VCaP (cell line): ENCODE measurements at regions not wholly inside any gene's neighbourhood (a gene's known extent, or its start where the extent isn't known, plus 50 kb on each side); places are given as distances from the start of the nearest gene placed in this dataset.

ENCODE experiments used
- H3K27ac ChIP-seq: fragments of 450-650 bp; 2 replicates; pipeline ENCODE4 v1.5.1; 2017
- CTCF ChIP-seq: fragments of 450-650 bp; conservative IDR thresholded peaks from 2 replicates; pipeline ENCODE4 v1.5.1; 2017; ENCODE audit warnings: mild to moderate bottlenecking, moderate library complexity

- H3K27ac ChIP-seq, result no peak overlapping the region
- TF ChIP-seq CTCF, result no peak
Observed at GRCh38 chr1:18043871-18044270, 63.7 kb upstream of the IGSF21 start.

- H3K27ac ChIP-seq, result no peak overlapping the region
- no peak for TF ChIP-seq CTCF
Observed at GRCh38 chr1:18045203-18045602, 62.4 kb upstream of the IGSF21 start.

GRCh38 chr1:18045621-18046020, 62.0 kb upstream of the IGSF21 start:
- no peak for TF ChIP-seq CTCF

GRCh38 chr1:18047122-18047521, 60.5 kb upstream of the IGSF21 start:
- TF ChIP-seq CTCF, result no peak
- H3K27ac ChIP-seq, result no peak overlapping the region

More at GRCh38 chr1:18045621-18046020, 62.0 kb upstream of the IGSF21 start:
- no peak overlapping the region for H3K27ac ChIP-seq

- no peak for TF ChIP-seq CTCF
Observed at GRCh38 chr1:18049228-18049627, 58.4 kb upstream of the IGSF21 start.

GRCh38 chr1:18052671-18053070, 54.9 kb upstream of the IGSF21 start:
- H3K27ac ChIP-seq, result no peak overlapping the region
- no peak for TF ChIP-seq CTCF

More at GRCh38 chr1:18049228-18049627, 58.4 kb upstream of the IGSF21 start:
- no peak overlapping the region for H3K27ac ChIP-seq

GRCh38 chr1:18055156-18055555, 52.4 kb upstream of the IGSF21 start:
- no peak overlapping the region for H3K27ac ChIP-seq
- no peak for TF ChIP-seq CTCF

- TF ChIP-seq CTCF, result no peak
- no peak overlapping the region for H3K27ac ChIP-seq
Observed at GRCh38 chr1:18056545-18056944, 51.1 kb upstream of the IGSF21 start.
